ENCODE measurements at regions not wholly inside any gene's neighbourhood (a gene's known extent, or its start where the extent isn't known, plus 50 kb on each side); places are given as distances from the start of the nearest gene placed in this dataset.

DNA sequence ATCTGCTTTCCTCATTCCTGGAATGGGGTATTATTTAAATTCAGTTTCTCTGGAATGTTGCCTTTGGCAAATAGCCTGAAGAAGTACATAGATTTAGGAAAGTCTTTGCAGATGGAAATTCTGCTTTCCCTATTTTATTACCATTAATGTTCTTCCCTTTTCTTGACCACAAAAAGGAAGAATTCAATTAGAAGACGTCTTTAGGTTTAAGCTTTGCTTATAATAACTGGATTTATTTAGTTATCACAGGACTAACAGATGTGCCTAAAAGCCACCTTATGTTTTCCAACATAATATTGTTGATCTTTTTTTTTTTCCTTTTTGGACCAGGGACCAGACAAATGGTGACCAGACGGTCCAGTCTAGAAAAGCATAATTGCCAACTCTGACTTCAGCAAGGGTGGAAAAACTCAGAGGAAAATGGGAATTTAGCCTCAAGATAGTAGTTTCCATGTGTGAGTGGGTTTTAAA, 210.1 kb upstream of the SPRY2 start:
- peaks cover 9% of the 10 kb centered on the region for H3K4me1 Mint-ChIP-seq
- H3K27ac Mint-ChIP-seq: no peak overlapping the region
- no peaks in the 10 kb centered on the region for H3K9me3 Mint-ChIP-seq
- intact Hi-C loops (cut with micrococcal nuclease): loop anchor here (5.0 kb wide), 1 partner anchor 89 kb away; no protein-coding TSS in a partner anchor
- ChIA-PET POLR2A (interaction anchor here (0.7 kb wide), 1 partner anchor 92 kb away, joined by 3 read pairs; no protein-coding TSS in a partner anchor), CTCF (no interaction called here)
- DNase-seq (no peak), ATAC-seq (ENCODE audit: low read depth) (no peak)
- TF ChIP-seq, protein P1, sequence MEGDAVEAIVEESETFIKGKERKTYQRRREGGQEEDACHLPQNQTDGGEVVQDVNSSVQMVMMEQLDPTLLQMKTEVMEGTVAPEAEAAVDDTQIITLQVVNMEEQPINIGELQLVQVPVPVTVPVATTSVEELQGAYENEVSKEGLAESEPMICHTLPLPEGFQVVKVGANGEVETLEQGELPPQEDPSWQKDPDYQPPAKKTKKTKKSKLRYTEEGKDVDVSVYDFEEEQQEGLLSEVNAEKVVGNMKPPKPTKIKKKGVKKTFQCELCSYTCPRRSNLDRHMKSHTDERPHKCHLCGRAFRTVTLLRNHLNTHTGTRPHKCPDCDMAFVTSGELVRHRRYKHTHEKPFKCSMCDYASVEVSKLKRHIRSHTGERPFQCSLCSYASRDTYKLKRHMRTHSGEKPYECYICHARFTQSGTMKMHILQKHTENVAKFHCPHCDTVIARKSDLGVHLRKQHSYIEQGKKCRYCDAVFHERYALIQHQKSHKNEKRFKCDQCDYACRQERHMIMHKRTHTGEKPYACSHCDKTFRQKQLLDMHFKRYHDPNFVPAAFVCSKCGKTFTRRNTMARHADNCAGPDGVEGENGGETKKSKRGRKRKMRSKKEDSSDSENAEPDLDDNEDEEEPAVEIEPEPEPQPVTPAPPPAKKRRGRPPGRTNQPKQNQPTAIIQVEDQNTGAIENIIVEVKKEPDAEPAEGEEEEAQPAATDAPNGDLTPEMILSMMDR (IDR thresholded peaks at IDR 0.05): no peak
- H3K27me3 Mint-ChIP-seq: no peaks in the 10 kb centered on the region
- H3K36me3 Mint-ChIP-seq (ENCODE audit: low read depth): no peaks in the 10 kb centered on the region
- H3K4me3 Mint-ChIP-seq: no peak overlapping the region

DNA sequence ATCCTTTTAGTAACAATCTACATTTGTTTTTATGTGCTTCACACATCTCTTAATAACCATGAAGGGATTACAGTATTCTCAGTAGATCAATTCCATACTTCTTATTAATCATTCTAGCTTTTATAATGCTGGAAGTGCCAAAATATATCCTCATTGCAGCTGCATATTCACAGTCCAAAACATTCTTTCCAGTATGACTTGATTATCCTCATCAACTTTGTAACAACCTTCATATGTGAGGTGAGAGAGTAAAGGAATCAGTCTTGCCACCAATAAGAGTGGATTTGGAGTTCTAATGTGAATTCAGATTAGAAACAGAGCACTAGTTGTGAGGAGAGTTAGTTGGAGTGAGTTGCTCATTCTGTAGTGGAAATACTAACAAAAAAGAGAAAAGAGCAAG, 208.0 kb upstream of the SPRY2 start:
- TF ChIP-seq, protein P1 (IDR thresholded peaks at IDR 0.05): no peak
- Mint-ChIP-seq H3K36me3 (ENCODE audit: low read depth) (no peaks in the 10 kb centered on the region), H3K4me3 (no peak overlapping the region), H3K4me1 (peaks cover 9% of the 10 kb centered on the region), H3K9me3 (no peaks in the 10 kb centered on the region), H3K27me3 (no peaks in the 10 kb centered on the region), H3K27ac (no peak overlapping the region)
- intact Hi-C loops (cut with micrococcal nuclease): no loop called here
- ATAC-seq (ENCODE audit: low read depth) (no peak), DNase-seq (no peak)
- ChIA-PET CTCF (no interaction called here), POLR2A (no interaction called here)

DNA sequence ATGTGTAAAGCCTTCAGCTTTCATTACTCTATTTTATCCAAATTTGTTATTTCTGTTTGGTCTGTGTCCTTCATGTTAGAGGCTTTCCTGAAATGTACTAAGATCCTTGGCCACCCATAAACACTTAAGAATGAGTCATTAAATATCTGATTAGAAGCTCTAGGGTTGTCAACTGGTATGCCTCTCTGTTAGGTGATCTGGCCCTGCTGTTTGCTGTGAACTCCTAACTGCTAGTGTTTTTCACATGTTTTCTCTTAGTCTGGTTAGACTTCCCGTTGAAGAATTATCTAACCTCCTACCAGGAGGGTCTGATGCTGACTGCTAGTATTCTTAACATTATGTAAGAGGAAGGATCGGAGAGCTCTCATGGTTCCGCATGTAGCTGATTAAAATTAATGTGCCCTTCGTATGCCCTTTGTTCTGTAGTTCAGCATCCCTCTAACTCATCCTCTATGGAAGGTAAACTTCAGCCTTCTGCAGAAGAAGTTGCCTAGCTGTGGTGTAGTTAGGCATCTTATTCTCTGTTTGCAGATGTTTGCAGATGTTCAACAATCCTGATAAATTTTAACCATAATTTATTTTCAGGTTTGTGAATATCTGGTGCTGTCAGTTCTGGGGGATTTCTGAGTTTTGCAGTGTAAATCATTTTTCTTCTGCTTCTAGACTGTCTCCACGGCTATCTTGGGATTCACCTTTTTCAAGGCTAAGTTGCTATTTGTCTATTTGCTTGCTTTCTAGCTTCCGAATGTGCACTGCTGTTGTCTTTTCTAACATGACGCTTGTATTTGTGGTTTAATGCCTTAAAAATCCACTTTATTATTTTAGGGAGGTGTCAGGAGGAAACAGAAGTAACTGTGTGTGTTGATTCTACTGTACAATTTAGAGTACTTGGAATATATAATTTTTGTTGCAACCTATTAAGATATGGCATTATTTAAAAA, 207.2 kb upstream of the SPRY2 start:
- no peaks in the 10 kb centered on the region for H3K36me3 Mint-ChIP-seq (ENCODE audit: low read depth)
- H3K4me3 Mint-ChIP-seq: no peak overlapping the region
- DNase-seq (no peak), ATAC-seq (ENCODE audit: low read depth) (no peak)
- H3K4me1 Mint-ChIP-seq: peaks cover 9% of the 10 kb centered on the region
- ChIA-PET POLR2A (no interaction called here), CTCF (no interaction called here)
- H3K27me3 Mint-ChIP-seq: no peaks in the 10 kb centered on the region
- H3K9me3 Mint-ChIP-seq: no peaks in the 10 kb centered on the region
- intact Hi-C loops (cut with micrococcal nuclease): no loop called here
- TF ChIP-seq, protein P1 (IDR thresholded peaks at IDR 0.05): no peak
- no peak overlapping the region for H3K27ac Mint-ChIP-seq

DNA sequence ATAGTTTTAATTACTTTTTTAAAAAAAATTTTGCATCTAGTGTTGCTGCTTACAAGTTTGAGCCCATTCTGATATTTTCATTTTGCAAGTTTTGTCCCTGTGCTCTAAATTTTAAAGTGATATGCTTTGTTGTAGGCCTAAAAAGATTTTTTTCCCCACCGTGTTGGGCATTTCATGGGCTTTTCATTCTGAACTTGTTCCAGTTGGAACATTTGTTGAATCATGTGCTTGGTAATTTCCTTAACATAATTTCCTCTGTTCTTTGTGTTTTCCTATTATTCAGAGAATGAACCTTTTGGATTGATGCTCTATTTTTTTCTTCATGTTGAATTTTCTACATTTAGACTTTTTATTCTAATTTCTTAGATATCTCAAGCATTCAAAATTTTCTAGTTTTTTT, 206.4 kb upstream of the SPRY2 start:
- no peak overlapping the region for H3K27ac Mint-ChIP-seq
- CTCF ChIA-PET: no interaction called here
- POLR2A ChIA-PET: no interaction called here
- peaks cover 8% of the 10 kb centered on the region for H3K4me1 Mint-ChIP-seq
- H3K36me3 Mint-ChIP-seq (ENCODE audit: low read depth): no peaks in the 10 kb centered on the region
- H3K4me3 Mint-ChIP-seq: no peak overlapping the region
- DNase-seq (no peak), ATAC-seq (ENCODE audit: low read depth) (no peak)
- no peaks in the 10 kb centered on the region for H3K27me3 Mint-ChIP-seq
- no peaks in the 10 kb centered on the region for H3K9me3 Mint-ChIP-seq
- TF ChIP-seq, protein P1 (IDR thresholded peaks at IDR 0.05): no peak
- intact Hi-C loops (cut with micrococcal nuclease): no loop called here

DNA sequence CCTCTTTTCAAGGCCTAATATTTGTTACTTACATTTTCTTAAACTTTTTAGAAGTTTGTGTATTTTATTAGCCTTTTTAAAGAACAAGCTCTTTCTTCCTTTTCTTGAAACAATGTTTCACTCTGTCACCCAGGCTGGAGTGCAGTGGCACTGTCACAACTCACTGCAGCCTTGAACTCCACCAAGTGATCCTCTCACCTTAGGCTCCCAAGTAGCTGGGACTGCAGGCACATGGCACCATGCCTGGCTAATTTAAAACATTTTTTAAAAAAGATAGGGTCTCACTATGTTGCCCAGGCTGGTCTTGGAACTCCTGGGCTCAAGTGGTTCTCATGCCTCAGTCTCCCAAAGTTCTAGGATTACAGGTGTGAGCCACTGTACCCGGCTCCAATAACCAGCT, 192.2 kb upstream of the SPRY2 start:
- intact Hi-C loops (cut with micrococcal nuclease): no loop called here
- no peak overlapping the region for H3K27ac Mint-ChIP-seq
- ChIA-PET POLR2A (no interaction called here), CTCF (no interaction called here)
- no peak for DNase-seq
- peaks cover 11% of the 10 kb centered on the region for H3K9me3 Mint-ChIP-seq
- no peak overlapping the region for H3K4me3 Mint-ChIP-seq
- H3K27me3 Mint-ChIP-seq: no peaks in the 10 kb centered on the region
- no peak for ATAC-seq (ENCODE audit: low read depth)
- H3K36me3 Mint-ChIP-seq (ENCODE audit: low read depth): no peaks in the 10 kb centered on the region
- no peaks in the 10 kb centered on the region for H3K4me1 Mint-ChIP-seq
- TF ChIP-seq, protein P1 (IDR thresholded peaks at IDR 0.05): no peak
